Neural progenitor cell (in vitro differentiated cells): ENCODE measurements at regions not wholly inside any gene's neighbourhood (a gene's known extent, or its start where the extent isn't known, plus 50 kb on each side); places are given as distances from the start of the nearest gene placed in this dataset.

Source experiments
- DNase-seq: peaks from one replicate; pipeline ENCODE4 v3.0.0-alpha.2; 2016; ENCODE audit warnings: low spot score
- H2AFZ ChIP-seq: fragments of 200-600 bp; sonication (generic); replicated peaks from 2 replicates; pipeline ENCODE4 v1.6.1; 2016; ENCODE audit warnings: antibody characterized with exemption
- H3F3A ChIP-seq: fragments of 200-600 bp; sonication (generic); 2 replicates; pipeline ENCODE4 v1.6.1; 2016; ENCODE audit warnings: antibody characterized with exemption, low read depth
- H3K27ac ChIP-seq: fragments of 200-600 bp; sonication (generic); 2 replicates; pipeline ENCODE4 v1.5.1; 2016; ENCODE audit warnings: mild to moderate bottlenecking
- H3K27me3 ChIP-seq: fragments of 200-600 bp; sonication (generic); 2 replicates; pipeline ENCODE4 v1.6.1; 2016; ENCODE audit warnings: mild to moderate bottlenecking, moderate library complexity
- H3K36me3 ChIP-seq: fragments of 200-600 bp; sonication (generic); 2 replicates; pipeline ENCODE4 v1.5.1; 2016
- H3K4me1 ChIP-seq: fragments of 200-600 bp; sonication (generic); 2 replicates; pipeline ENCODE4 v1.6.1; 2016; ENCODE audit warnings: mixed run types
- H3K4me2 ChIP-seq: fragments of 200-600 bp; sonication (generic); 2 replicates; pipeline ENCODE4 v1.6.1; 2016
- H3K4me3 ChIP-seq: fragments of 200-600 bp; sonication (generic); 2 replicates; pipeline ENCODE4 v1.5.1; 2016
- H3K79me2 ChIP-seq: fragments of 200-600 bp; sonication (generic); 2 replicates; pipeline ENCODE4 v1.6.1; 2016; ENCODE audit warnings: low read depth
- H3K9ac ChIP-seq: fragments of 200-600 bp; sonication (generic); 2 replicates; pipeline ENCODE4 v1.6.1; 2016
- H3K9me3 ChIP-seq: fragments of 200-600 bp; sonication (generic); 2 replicates; pipeline ENCODE4 v1.5.1; 2016; ENCODE audit warnings: low read depth
- H4K20me1 ChIP-seq: fragments of 200-600 bp; sonication (generic); 2 replicates; pipeline ENCODE4 v1.6.1; 2016; ENCODE audit warnings: low read depth
- H3K27ac Mint-ChIP-seq: 3 replicates; pipeline ENCODE4 v1.8.0; 2021; ENCODE audit warnings: mixed read lengths
- H3K27me3 Mint-ChIP-seq: 2 replicates; pipeline ENCODE4 v1.8.0; 2022; ENCODE audit warnings: low read depth, mild to moderate bottlenecking, inconsistent platforms, moderate library complexity, mixed read lengths; ENCODE audit not compliant: insufficient read depth
- H3K36me3 Mint-ChIP-seq: 3 replicates; pipeline ENCODE4 v1.8.0; 2021; ENCODE audit warnings: mixed read lengths
- H3K4me1 Mint-ChIP-seq: 3 replicates; pipeline ENCODE4 v1.8.0; 2021; ENCODE audit warnings: mixed read lengths
- H3K4me3 Mint-ChIP-seq: 3 replicates; pipeline ENCODE4 v1.8.0; 2021; ENCODE audit warnings: mild to moderate bottlenecking, moderate library complexity, mixed read lengths
- H3K9me3 Mint-ChIP-seq: 3 replicates; pipeline ENCODE4 v1.8.0; 2020; ENCODE audit warnings: mixed read lengths
- EZH2 ChIP-seq: fragments of 200-600 bp; sonication (generic); IDR thresholded peaks from 2 replicates; pipeline ENCODE4 v1.6.1; 2017; ENCODE audit warnings: antibody characterized with exemption, mild to moderate bottlenecking, moderate library complexity
- EZH2phosphoT487 ChIP-seq: fragments of 200-600 bp; sonication (generic); IDR thresholded peaks from 2 replicates; pipeline ENCODE4 v1.6.1; 2017; ENCODE audit warnings: antibody characterized with exemption
- TF ChIP-seq, protein P1 (sequence below): fragments of 200-600 bp; sonication (generic); IDR thresholded peaks from 2 replicates; pipeline ENCODE4 v1.5.1; 2017; ENCODE audit warnings: antibody characterized with exemption, mild to moderate bottlenecking

- H4K20me1 ChIP-seq, result no peaks in the 10 kb centered on the region
- H3K27me3 Mint-ChIP-seq, result no peaks in the 10 kb centered on the region
- no peaks in the 10 kb centered on the region for H3K36me3 Mint-ChIP-seq
- DNase-seq, result no peak
- H3K27me3 ChIP-seq, result no peaks in the 10 kb centered on the region
- H3K4me3 Mint-ChIP-seq, result no peak overlapping the region
- no peaks in the 10 kb centered on the region for H3K9me3 ChIP-seq
- no peaks in the 10 kb centered on the region for H3K36me3 ChIP-seq
- H3F3A ChIP-seq, result no peaks in the 10 kb centered on the region
- peaks cover 11% of the 10 kb centered on the region for H3K4me1 Mint-ChIP-seq
- TF ChIP-seq EZH2 (no peak), EZH2phosphoT487 (no peak)
- TF ChIP-seq, protein P1, sequence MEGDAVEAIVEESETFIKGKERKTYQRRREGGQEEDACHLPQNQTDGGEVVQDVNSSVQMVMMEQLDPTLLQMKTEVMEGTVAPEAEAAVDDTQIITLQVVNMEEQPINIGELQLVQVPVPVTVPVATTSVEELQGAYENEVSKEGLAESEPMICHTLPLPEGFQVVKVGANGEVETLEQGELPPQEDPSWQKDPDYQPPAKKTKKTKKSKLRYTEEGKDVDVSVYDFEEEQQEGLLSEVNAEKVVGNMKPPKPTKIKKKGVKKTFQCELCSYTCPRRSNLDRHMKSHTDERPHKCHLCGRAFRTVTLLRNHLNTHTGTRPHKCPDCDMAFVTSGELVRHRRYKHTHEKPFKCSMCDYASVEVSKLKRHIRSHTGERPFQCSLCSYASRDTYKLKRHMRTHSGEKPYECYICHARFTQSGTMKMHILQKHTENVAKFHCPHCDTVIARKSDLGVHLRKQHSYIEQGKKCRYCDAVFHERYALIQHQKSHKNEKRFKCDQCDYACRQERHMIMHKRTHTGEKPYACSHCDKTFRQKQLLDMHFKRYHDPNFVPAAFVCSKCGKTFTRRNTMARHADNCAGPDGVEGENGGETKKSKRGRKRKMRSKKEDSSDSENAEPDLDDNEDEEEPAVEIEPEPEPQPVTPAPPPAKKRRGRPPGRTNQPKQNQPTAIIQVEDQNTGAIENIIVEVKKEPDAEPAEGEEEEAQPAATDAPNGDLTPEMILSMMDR, result no peak
- peaks cover 18% of the 10 kb centered on the region for H3K4me1 ChIP-seq
- no peak overlapping the region for H3K4me2 ChIP-seq
- no peak overlapping the region for H3K4me3 ChIP-seq
- H3K27ac ChIP-seq, result no peak overlapping the region
- H3K9ac ChIP-seq, result no peak overlapping the region
- no peaks in the 10 kb centered on the region for H3K79me2 ChIP-seq
- no peaks in the 10 kb centered on the region for H3K9me3 Mint-ChIP-seq
- no peak overlapping the region for H2AFZ ChIP-seq
- H3K27ac Mint-ChIP-seq, result no peak overlapping the region
Observed at GRCh38 chr3:144556392-144556791, 584.8 kb downstream of the DIPK2A start.

DNA sequence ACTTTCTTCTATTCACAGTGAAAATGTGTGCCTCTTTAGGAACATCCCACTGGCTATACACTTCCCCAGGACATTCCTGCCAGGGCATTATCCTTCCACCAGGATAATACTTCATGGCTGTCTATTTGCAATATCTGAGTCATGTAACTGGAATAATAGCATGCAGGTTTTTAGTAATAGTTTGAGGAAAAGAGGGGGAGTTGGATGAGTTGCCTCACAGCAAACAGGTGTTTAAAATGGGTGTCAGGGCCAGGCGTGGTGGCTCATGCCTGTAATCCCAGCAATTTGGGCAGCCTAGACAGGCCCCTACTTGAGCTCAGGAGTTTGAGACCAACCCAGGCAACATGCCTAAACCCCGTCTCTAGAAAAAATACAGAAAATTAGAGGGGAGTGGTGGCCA lies 585.9 kb downstream of the DIPK2A start:
- H3K4me3 Mint-ChIP-seq, result no peak overlapping the region
- no peaks in the 10 kb centered on the region for H3K9me3 Mint-ChIP-seq
- no peaks in the 10 kb centered on the region for H4K20me1 ChIP-seq
- peaks cover 18% of the 10 kb centered on the region for H3K4me1 ChIP-seq
- H3K9me3 ChIP-seq, result no peaks in the 10 kb centered on the region
- no peaks in the 10 kb centered on the region for H3K27me3 ChIP-seq
- peaks cover 11% of the 10 kb centered on the region for H3K4me1 Mint-ChIP-seq
- H3K27me3 Mint-ChIP-seq, result no peaks in the 10 kb centered on the region
- H3K36me3 ChIP-seq, result no peaks in the 10 kb centered on the region
- no peaks in the 10 kb centered on the region for H3K36me3 Mint-ChIP-seq
- no peak overlapping the region for H2AFZ ChIP-seq
- H3K27ac Mint-ChIP-seq, result no peak overlapping the region
- no peak overlapping the region for H3K9ac ChIP-seq
- no peak overlapping the region for H3K4me3 ChIP-seq
- H3K79me2 ChIP-seq, result no peaks in the 10 kb centered on the region
- no peak overlapping the region for H3K27ac ChIP-seq
- DNase-seq, result no peak
- H3F3A ChIP-seq, result no peaks in the 10 kb centered on the region
- no peak overlapping the region for H3K4me2 ChIP-seq
- TF ChIP-seq EZH2phosphoT487 (no peak), EZH2 (no peak)
- TF ChIP-seq, protein P1, result no peak

DNA sequence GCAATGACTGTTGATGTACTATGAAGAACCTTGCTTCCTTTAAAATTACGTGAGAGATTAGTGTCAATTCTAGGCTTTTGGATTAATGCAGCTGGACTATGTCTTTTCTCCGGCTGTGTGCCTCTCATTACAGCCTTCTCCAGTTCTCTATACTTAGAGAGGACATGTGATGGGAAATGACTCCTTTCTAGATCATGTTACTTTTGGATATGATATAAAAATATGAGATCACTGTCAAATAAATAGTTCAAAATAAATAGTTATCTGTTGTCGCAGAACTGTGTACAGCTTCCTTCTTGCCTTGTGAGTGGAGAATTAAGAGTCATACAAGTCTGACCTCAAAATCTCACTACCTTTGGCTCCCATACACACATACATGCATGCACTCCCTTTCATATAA lies 592.4 kb downstream of the DIPK2A start:
- no peak overlapping the region for H3K4me2 ChIP-seq
- H3K9me3 Mint-ChIP-seq, result no peaks in the 10 kb centered on the region
- H3K27me3 Mint-ChIP-seq, result no peaks in the 10 kb centered on the region
- no peaks in the 10 kb centered on the region for H3K27me3 ChIP-seq
- no peak overlapping the region for H3K4me3 Mint-ChIP-seq
- no peaks in the 10 kb centered on the region for H3K36me3 ChIP-seq
- no peak overlapping the region for H3K4me3 ChIP-seq
- no peak overlapping the region for H3K9ac ChIP-seq
- H4K20me1 ChIP-seq, result no peaks in the 10 kb centered on the region
- no peaks in the 10 kb centered on the region for H3K36me3 Mint-ChIP-seq
- H3K79me2 ChIP-seq, result no peaks in the 10 kb centered on the region
- no peak overlapping the region for H3K27ac ChIP-seq
- H3K4me1 ChIP-seq, result no peaks in the 10 kb centered on the region
- no peak for DNase-seq
- H3K27ac Mint-ChIP-seq, result no peak overlapping the region
- no peak overlapping the region for H2AFZ ChIP-seq
- no peaks in the 10 kb centered on the region for H3F3A ChIP-seq
- TF ChIP-seq EZH2phosphoT487 (no peak), EZH2 (no peak)
- TF ChIP-seq, protein P1, result no peak
- H3K9me3 ChIP-seq, result no peaks in the 10 kb centered on the region
- no peaks in the 10 kb centered on the region for H3K4me1 Mint-ChIP-seq
